ENCODE measurements at regions not wholly inside any gene's neighbourhood (a gene's known extent, or its start where the extent isn't known, plus 50 kb on each side); places are given as distances from the start of the nearest gene placed in this dataset.

DNA sequence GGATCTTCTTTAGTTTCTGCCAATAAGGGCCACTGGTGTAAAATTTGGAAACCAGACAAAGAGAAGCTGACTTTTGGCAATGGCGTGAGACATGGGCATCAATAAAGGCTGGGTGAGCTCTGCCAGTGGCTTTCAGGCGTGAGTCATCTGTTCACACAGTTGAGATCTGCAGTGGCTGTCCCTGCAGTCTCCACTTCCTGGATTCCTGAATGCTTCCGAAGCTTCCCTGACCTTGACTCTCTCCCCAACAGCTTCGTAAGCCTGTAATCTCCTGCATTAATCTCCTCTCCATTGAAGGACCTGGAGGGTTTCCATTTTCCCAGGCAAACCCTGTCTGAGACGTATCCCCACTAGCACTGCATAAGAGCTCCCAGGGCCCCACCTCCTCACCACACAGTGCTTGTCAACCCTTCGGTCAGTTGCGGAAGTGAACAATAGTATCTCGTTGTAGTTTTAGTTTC, 574.7 kb downstream of the TBC1D22A start:
- intact Hi-C loops (cut with DNase I): no loop called here
- H3K36me3 ChIP-seq: no peaks in the 10 kb centered on the region
- H3K4me3 ChIP-seq: no peak overlapping the region
- H3K4me1 ChIP-seq: no peaks in the 10 kb centered on the region
- 44 to 57% methylated on average over 8 of the region's 8 CpGs for WGBS, 2 donors
- no peaks in the 10 kb centered on the region for H3K27me3 ChIP-seq
- TF ChIP-seq POLR2A (IDR thresholded peaks at IDR 0.05) (no peak), EP300 (IDR thresholded peaks at IDR 0.05) (no peak), POLR2AphosphoS5 (IDR thresholded peaks at IDR 0.05) (no peak)
- TF ChIP-seq, protein P1, sequence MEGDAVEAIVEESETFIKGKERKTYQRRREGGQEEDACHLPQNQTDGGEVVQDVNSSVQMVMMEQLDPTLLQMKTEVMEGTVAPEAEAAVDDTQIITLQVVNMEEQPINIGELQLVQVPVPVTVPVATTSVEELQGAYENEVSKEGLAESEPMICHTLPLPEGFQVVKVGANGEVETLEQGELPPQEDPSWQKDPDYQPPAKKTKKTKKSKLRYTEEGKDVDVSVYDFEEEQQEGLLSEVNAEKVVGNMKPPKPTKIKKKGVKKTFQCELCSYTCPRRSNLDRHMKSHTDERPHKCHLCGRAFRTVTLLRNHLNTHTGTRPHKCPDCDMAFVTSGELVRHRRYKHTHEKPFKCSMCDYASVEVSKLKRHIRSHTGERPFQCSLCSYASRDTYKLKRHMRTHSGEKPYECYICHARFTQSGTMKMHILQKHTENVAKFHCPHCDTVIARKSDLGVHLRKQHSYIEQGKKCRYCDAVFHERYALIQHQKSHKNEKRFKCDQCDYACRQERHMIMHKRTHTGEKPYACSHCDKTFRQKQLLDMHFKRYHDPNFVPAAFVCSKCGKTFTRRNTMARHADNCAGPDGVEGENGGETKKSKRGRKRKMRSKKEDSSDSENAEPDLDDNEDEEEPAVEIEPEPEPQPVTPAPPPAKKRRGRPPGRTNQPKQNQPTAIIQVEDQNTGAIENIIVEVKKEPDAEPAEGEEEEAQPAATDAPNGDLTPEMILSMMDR (IDR thresholded peaks at IDR 0.05): no peak
- no peak overlapping the region for H3K27ac ChIP-seq
- peaks cover 0 to 7% (median 2%) of the 10 kb centered on the region in 4 donors for H3K9me3 ChIP-seq
- no peak for DNase-seq

DNA sequence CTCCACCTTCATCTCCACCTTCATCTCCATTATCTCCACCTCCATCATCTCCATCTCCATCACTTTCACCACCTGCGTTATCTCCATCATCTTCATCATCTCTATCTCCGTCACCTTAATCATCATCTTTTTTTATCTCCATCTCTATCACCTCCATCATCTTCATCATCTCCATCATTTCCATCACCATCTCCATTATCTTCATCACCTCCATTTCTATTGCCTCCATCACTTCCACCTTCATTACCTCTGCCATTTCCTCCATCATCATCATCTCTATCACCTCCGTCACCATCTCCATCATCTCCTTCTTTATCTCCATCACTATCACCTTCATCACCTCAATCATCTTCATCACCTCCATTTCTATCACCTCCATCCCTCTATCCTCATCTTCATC, 573.5 kb downstream of the TBC1D22A start:
- no peak for DNase-seq
- Histone ChIP-seq H3K4me3 (no peak overlapping the region), H3K9me3 (peaks cover 0 to 7% (median 2%) of the 10 kb centered on the region in 4 donors), H3K4me1 (no peaks in the 10 kb centered on the region), H3K27ac (no peak overlapping the region), H3K36me3 (no peaks in the 10 kb centered on the region), H3K27me3 (peaks cover 0 to 4% (median 0%) of the 10 kb centered on the region in 3 donors)
- intact Hi-C loops (cut with DNase I): no loop called here
- TF ChIP-seq, protein P1 (IDR thresholded peaks at IDR 0.05): no peak
- TF ChIP-seq EP300 (IDR thresholded peaks at IDR 0.05): no peak
- 94 to 96% methylated on average over 3 of the region's 3 CpGs for WGBS, 2 donors

DNA sequence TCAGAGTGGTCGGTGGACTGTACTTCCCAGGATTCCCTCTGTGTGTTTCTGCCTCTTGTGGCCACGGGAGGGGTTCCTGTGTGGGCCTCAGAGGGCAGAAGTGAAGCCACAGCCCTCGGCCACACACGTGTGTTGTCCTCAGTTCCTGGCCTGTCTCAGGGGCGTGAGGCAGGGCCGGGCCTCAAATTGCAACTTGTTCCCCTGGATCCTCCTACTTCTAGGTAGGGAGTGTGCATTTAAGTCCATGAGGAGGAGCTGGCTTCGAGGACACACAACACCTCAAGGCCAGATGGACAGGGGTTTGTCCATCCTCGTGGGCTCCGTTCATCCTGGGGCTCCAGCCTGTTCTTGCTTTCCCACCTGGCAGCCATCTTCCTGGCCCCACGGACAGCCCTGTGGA, 573.0 kb downstream of the TBC1D22A start:
- WGBS, 2 donors: 66% methylated on average over 10 of the region's 10 CpGs
- H3K27ac ChIP-seq: no peak overlapping the region
- H3K36me3 ChIP-seq: no peaks in the 10 kb centered on the region
- H3K4me3 ChIP-seq: no peak overlapping the region
- TF ChIP-seq, protein P1 (IDR thresholded peaks at IDR 0.05): no peak
- TF ChIP-seq POLR2A (IDR thresholded peaks at IDR 0.05) (no peak), POLR2AphosphoS5 (IDR thresholded peaks at IDR 0.05) (no peak), EP300 (IDR thresholded peaks at IDR 0.05) (no peak)
- H3K27me3 ChIP-seq: peaks cover 0 to 6% (median 0%) of the 10 kb centered on the region in 3 donors
- no peak for DNase-seq
- H3K9me3 ChIP-seq: peaks cover 0 to 7% (median 2%) of the 10 kb centered on the region in 4 donors
- intact Hi-C loops (cut with DNase I): no loop called here
- no peaks in the 10 kb centered on the region for H3K4me1 ChIP-seq

DNA sequence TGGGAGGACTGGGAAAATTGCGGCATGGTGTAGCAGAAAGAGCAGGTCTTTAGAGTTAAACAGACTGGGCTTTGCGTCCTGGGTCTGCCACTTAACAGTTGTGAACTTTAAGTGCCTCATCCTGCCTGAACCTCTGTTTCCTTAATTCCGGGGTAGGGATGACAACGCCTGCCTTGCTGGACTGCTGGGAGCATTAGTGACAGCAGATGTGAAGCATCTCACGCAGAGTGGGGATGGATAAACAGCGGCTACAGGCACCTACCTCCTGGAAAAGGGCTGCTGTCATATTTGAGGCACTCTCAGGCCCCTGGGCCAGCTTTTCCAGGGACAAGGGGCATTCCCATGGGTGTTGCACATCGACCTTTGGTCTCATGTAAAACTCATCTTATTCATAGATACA, 572.2 kb downstream of the TBC1D22A start:
- Histone ChIP-seq H3K36me3 (no peaks in the 10 kb centered on the region), H3K4me1 (no peaks in the 10 kb centered on the region), H3K9me3 (peaks cover 0 to 7% (median 2%) of the 10 kb centered on the region in 4 donors), H3K4me3 (no peak overlapping the region), H3K27ac (no peak overlapping the region), H3K27me3 (peaks cover 0 to 10% (median 0%) of the 10 kb centered on the region in 3 donors)
- TF ChIP-seq POLR2AphosphoS5 (IDR thresholded peaks at IDR 0.05) (no peak), EP300 (IDR thresholded peaks at IDR 0.05) (no peak), POLR2A (IDR thresholded peaks at IDR 0.05) (no peak)
- DNase-seq: no peak
- intact Hi-C loops (cut with DNase I): no loop called here
- WGBS, 2 donors: 77 to 80% methylated on average over 7 of the region's 7 CpGs

DNA sequence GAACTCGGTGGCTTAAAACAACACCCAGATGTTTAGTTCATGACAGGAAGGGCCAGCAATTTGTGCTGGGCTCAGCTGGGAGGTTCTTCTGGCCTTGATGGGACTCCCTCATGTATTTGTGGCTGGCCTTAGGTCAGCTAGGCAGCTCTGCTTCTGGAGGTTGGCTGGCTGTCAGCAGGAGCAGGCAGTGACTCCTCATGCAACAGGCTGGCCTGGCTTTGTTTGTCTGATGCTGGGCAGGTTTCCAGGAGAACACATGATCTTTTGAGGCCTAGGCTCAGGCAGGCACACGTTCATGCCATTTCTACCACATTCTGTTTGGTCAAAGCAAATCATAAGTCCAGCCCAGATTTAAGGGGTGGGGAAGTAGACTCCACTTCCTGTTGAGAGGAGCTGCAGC, 571.2 kb downstream of the TBC1D22A start:
- TF ChIP-seq EP300 (IDR thresholded peaks at IDR 0.05) (no peak), POLR2A (IDR thresholded peaks at IDR 0.05) (no peak), POLR2AphosphoS5 (IDR thresholded peaks at IDR 0.05) (no peak)
- TF ChIP-seq, protein P1 (IDR thresholded peaks at IDR 0.05): no peak

More for the DNA sequence above, 571.2 kb downstream of the TBC1D22A start:
- intact Hi-C loops (cut with DNase I): no loop called here
- no peak for DNase-seq
- Histone ChIP-seq H3K9me3 (peaks cover 0 to 7% (median 2%) of the 10 kb centered on the region in 4 donors), H3K36me3 (no peaks in the 10 kb centered on the region), H3K4me1 (no peaks in the 10 kb centered on the region), H3K4me3 (no peak overlapping the region), H3K27me3 (peaks cover 0 to 10% (median 0%) of the 10 kb centered on the region in 3 donors), H3K27ac (no peak overlapping the region)
- 45% methylated on average over 2 of the region's 2 CpGs for WGBS, 2 donors
